ENCODE measurements at regions not wholly inside any gene's neighbourhood (a gene's known extent, or its start where the extent isn't known, plus 50 kb on each side); places are given as distances from the start of the nearest gene placed in this dataset.

DNA sequence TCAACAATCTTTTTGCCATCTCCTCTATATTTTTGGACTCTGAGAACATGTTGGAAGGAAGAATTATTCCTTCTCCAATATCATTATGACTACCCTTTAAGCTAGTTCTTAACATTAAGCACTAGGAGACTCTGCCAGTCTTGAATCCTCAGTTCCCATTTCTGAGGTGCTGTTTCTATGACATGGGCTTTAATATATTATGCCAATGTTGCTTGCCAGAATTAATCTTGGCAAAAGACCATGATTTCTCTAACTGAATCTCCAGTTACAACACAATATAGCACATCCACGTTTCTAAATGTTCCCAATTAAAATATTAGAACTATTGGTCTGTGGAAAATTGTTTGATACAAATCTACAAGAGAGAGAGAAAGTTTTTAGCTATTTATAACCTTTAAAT, 250.0 kb downstream of the HGF start:
- DNase-seq (ENCODE audit: insufficient read length, low spot score) (no peak), FAIRE-seq (no peak)

DNA sequence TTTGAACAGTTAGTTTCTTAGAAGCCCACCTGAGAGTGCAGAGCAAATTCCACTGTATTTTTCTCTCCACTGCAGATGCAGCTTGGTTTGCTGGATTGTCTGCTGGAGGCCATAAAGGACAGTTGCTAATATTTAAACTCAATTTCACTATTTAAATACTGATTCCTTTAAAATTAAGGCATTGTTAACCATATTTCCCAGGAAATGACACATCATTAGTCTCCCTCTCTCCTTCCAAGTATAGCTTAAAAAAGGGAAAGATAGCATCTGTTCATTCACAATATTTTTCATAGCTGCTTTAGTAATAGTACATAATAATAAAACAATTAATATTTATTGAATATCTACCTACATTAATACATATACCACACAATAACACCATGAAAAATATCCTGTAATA, 252.9 kb downstream of the HGF start:
- no peak for FAIRE-seq
- no peak for TF ChIP-seq PAX5 (IDR thresholded peaks at IDR 0.05; ENCODE audit: insufficient read depth, low read length, severe bottlenecking)
- no peak for DNase-seq (ENCODE audit: insufficient read length, low spot score)

More for the DNA sequence above, 250.0 kb downstream of the HGF start:
- no peak for TF ChIP-seq SPI1 (IDR thresholded peaks at IDR 0.05; ENCODE audit: low read depth, low read length)
- no peak for TF ChIP-seq POLR2AphosphoS5 (IDR thresholded peaks at IDR 0.05; ENCODE audit: low read depth, low read length)
- TF ChIP-seq TAF1 (IDR thresholded peaks at IDR 0.05; ENCODE audit: low read depth, low read length): no peak
- TF ChIP-seq POU2F2 (IDR thresholded peaks at IDR 0.05; ENCODE audit: low read depth, low read length): no peak
- TF ChIP-seq PAX5 (IDR thresholded peaks at IDR 0.05; ENCODE audit: insufficient read depth, low read length, severe bottlenecking): no peak
- no peak for TF ChIP-seq POLR2A (IDR thresholded peaks at IDR 0.05; ENCODE audit: low read depth, low read length)

DNA sequence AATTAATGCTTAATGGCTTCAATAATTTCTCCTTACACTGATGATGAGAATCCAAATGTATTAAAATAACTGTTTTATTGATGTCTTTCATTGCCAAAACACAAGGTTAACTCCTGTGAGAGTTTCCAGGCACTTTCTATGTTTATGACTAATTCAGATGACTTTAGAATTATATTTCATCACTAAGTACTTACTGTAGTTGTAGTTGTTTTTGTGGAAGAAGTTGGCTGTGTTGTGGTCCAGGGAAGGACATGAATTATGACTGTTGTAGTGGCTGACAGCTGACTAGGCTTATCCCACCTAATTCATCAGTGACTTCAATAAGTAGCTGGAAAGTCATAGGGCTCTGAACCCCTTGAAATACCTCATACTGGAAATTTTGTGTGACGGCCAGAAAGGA, 254.8 kb downstream of the HGF start:
- TF ChIP-seq POLR2A (IDR thresholded peaks at IDR 0.05; ENCODE audit: low read depth, low read length) (no peak), POU2F2 (IDR thresholded peaks at IDR 0.05; ENCODE audit: low read depth, low read length) (no peak), TAF1 (IDR thresholded peaks at IDR 0.05; ENCODE audit: low read depth, low read length) (no peak), PAX5 (IDR thresholded peaks at IDR 0.05; ENCODE audit: insufficient read depth, low read length, severe bottlenecking) (no peak), POLR2AphosphoS5 (IDR thresholded peaks at IDR 0.05; ENCODE audit: low read depth, low read length) (no peak), SPI1 (IDR thresholded peaks at IDR 0.05; ENCODE audit: low read depth, low read length) (no peak)
- DNase-seq (ENCODE audit: insufficient read length, low spot score) (no peak), FAIRE-seq (no peak)

DNA sequence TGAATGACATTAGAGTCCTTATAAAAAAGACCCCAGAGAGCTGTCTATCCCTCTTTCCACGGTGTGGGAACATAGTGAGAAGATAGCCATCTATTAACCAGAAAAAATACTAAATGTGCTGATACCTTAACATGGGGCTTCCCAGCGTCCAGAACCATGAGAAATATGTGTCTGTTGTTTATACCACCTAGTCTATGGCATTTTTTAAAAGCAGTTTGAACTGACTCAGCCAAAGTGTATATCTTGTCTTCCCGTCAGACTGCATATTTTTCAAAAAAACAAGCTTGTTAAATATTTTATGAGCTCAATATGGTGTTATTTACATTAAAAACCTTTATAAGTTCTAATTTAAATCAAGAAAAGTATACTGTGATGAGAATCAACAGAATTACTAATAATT, 255.3 kb downstream of the HGF start:
- TF ChIP-seq PAX5 (IDR thresholded peaks at IDR 0.05; ENCODE audit: insufficient read depth, low read length, severe bottlenecking): no peak
- no peak for TF ChIP-seq SPI1 (IDR thresholded peaks at IDR 0.05; ENCODE audit: low read depth, low read length)
- TF ChIP-seq POU2F2 (IDR thresholded peaks at IDR 0.05; ENCODE audit: low read depth, low read length): no peak
- TF ChIP-seq TAF1 (IDR thresholded peaks at IDR 0.05; ENCODE audit: low read depth, low read length): no peak
- no peak for TF ChIP-seq POLR2AphosphoS5 (IDR thresholded peaks at IDR 0.05; ENCODE audit: low read depth, low read length)
- TF ChIP-seq POLR2A (IDR thresholded peaks at IDR 0.05; ENCODE audit: low read depth, low read length): no peak
- FAIRE-seq (no peak), DNase-seq (ENCODE audit: insufficient read length, low spot score) (no peak)

DNA sequence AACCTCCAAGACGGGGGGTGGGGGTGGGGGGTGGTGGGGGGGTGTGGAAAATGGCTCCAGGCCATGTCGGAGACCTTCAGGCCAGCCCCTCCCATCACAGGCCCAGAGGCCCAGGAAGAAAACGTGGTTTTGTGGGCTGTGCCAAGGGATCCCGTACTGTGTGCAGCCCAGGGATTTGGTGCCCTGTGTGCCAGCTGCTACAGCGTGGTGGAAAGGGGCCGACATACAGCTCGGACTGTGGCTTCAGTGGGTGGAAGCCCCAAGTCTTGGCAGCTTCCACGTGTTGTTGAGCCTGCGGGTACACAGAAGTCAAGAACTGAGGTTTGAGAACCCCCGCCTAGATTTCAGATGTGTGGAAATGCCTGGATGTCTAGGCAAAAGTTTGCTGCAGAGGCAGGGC, 259.7 kb downstream of the HGF start:
- FAIRE-seq: no peak
- DNase-seq (ENCODE audit: insufficient read length, low spot score): no peak
- TF ChIP-seq POLR2A (IDR thresholded peaks at IDR 0.05; ENCODE audit: low read depth, low read length) (no peak), SPI1 (IDR thresholded peaks at IDR 0.05; ENCODE audit: low read depth, low read length) (no peak), POLR2AphosphoS5 (IDR thresholded peaks at IDR 0.05; ENCODE audit: low read depth, low read length) (no peak), POU2F2 (IDR thresholded peaks at IDR 0.05; ENCODE audit: low read depth, low read length) (no peak), TAF1 (IDR thresholded peaks at IDR 0.05; ENCODE audit: low read depth, low read length) (no peak), PAX5 (IDR thresholded peaks at IDR 0.05; ENCODE audit: insufficient read depth, low read length, severe bottlenecking) (no peak)

DNA sequence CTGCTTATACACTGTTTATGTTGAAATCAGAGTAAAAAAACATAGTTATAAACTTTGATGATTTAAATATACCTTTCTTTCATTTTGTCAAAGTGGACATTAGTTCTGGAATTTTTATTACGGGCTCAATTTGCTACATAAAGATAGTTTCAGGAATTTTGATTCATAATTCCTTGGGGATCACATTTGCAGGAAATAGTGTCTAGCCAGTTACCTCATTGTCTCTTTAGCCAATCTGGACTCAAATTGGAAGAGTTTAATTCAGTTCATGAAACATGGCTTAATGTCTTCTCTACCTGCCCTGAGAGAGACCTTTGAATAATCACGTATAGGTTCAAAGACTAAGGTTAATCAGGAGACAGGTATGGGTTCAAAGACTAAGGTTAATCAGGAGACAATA, 262.6 kb downstream of the HGF start:
- DNase-seq (ENCODE audit: insufficient read length, low spot score) (no peak), FAIRE-seq (no peak)
- no peak for TF ChIP-seq POLR2AphosphoS5 (IDR thresholded peaks at IDR 0.05; ENCODE audit: low read depth, low read length)
- TF ChIP-seq SPI1 (IDR thresholded peaks at IDR 0.05; ENCODE audit: low read depth, low read length): no peak
- no peak for TF ChIP-seq TAF1 (IDR thresholded peaks at IDR 0.05; ENCODE audit: low read depth, low read length)
- TF ChIP-seq POLR2A (IDR thresholded peaks at IDR 0.05; ENCODE audit: low read depth, low read length): no peak
- TF ChIP-seq PAX5 (IDR thresholded peaks at IDR 0.05; ENCODE audit: insufficient read depth, low read length, severe bottlenecking): no peak
- TF ChIP-seq POU2F2 (IDR thresholded peaks at IDR 0.05; ENCODE audit: low read depth, low read length): no peak

DNA sequence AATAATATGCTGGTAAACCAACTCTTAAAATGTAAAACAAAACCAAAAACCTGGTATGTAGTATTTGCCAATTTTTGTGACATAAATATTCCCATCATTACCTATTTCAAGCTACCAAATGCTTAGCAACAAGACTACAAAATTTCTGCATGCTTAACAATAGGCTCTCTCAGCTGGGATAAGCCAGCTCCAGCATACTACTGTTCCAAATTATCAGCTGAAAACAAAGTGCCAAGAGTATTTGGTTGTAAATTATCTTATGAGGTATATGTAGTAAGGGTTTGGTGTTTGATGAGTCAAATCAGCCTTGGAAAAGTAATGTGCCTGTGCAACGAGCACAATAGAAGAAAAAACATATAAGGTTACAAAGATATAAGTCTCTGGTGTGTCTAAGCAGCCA, 263.2 kb downstream of the HGF start:
- no peak for TF ChIP-seq TAF1 (IDR thresholded peaks at IDR 0.05; ENCODE audit: low read depth, low read length)
- no peak for FAIRE-seq
- DNase-seq (ENCODE audit: insufficient read length, low spot score): no peak

DNA sequence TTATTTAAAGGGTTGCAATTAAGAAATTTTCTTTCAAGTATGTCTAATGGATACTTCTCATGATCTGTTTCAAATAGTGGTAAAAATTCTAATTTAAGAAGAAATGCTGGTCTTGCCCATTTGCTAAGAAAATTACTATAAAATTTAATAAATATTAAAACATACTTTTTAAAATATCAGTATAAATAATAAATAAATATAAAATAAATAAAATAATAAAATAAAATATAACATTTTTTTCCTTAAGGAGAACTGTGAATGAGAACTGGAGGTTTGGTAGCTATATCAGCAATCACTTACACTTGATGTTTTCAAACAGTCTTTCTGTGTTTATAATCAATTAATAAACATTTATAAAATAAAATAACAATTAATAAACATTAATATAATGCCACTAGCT, 266.1 kb downstream of the HGF start:
- no peak for DNase-seq (ENCODE audit: insufficient read length, low spot score)

DNA sequence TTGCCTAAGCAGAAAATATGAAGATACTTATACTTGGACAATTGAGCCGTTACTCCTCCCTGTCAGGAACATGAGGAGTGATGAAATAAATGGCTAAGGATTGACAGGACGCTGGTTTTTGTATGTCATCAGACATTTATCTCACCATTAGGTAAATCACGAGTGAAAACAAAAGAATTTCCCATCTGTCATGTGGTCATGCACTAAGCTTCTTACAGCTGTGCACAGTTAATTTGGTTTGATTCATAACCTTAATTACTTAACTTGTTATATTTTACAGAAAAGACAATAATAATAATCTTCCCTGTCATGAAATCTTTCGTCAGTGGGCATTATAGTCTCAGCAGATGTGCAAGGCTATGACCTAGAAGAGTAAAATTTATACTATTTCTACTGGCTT, 266.5 kb downstream of the HGF start:
- DNase-seq (ENCODE audit: insufficient read length, low spot score) (no peak), FAIRE-seq (no peak)
- no peak for TF ChIP-seq PAX5 (IDR thresholded peaks at IDR 0.05; ENCODE audit: insufficient read depth, low read length, severe bottlenecking)
- TF ChIP-seq TAF1 (IDR thresholded peaks at IDR 0.05; ENCODE audit: low read depth, low read length): no peak
- no peak for TF ChIP-seq POLR2A (IDR thresholded peaks at IDR 0.05; ENCODE audit: low read depth, low read length)
- no peak for TF ChIP-seq SPI1 (IDR thresholded peaks at IDR 0.05; ENCODE audit: low read depth, low read length)
- no peak for TF ChIP-seq POLR2AphosphoS5 (IDR thresholded peaks at IDR 0.05; ENCODE audit: low read depth, low read length)
- TF ChIP-seq POU2F2 (IDR thresholded peaks at IDR 0.05; ENCODE audit: low read depth, low read length): no peak

More for the DNA sequence above, 266.1 kb downstream of the HGF start:
- TF ChIP-seq PAX5 (IDR thresholded peaks at IDR 0.05; ENCODE audit: insufficient read depth, low read length, severe bottlenecking): no peak
- FAIRE-seq: no peak

DNA sequence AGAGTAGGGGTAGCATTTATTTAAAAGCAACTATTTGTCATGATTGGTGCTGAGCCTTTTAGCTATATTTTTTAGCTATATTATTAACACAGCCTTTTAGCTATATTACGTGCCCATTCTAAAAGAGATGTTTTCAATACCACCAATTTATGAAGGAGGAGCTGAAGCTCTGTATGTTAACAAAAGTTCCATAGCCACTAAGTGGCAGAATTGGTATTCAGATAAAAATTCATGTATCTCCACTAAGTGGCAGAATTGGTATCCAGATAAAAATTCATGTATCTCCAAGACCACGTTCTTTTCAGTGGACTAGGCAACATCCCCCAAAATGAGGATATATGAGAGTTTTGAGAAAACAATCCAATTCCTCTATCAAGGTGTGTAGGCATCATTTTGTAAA, 268.6 kb downstream of the HGF start:
- no peak for TF ChIP-seq PAX5 (IDR thresholded peaks at IDR 0.05; ENCODE audit: insufficient read depth, low read length, severe bottlenecking)
- TF ChIP-seq POU2F2 (IDR thresholded peaks at IDR 0.05; ENCODE audit: low read depth, low read length): no peak
- TF ChIP-seq SPI1 (IDR thresholded peaks at IDR 0.05; ENCODE audit: low read depth, low read length): no peak
- no peak for TF ChIP-seq POLR2A (IDR thresholded peaks at IDR 0.05; ENCODE audit: low read depth, low read length)
- no peak for TF ChIP-seq POLR2AphosphoS5 (IDR thresholded peaks at IDR 0.05; ENCODE audit: low read depth, low read length)
- TF ChIP-seq TAF1 (IDR thresholded peaks at IDR 0.05; ENCODE audit: low read depth, low read length): no peak
- FAIRE-seq (no peak), DNase-seq (ENCODE audit: insufficient read length, low spot score) (no peak)

DNA sequence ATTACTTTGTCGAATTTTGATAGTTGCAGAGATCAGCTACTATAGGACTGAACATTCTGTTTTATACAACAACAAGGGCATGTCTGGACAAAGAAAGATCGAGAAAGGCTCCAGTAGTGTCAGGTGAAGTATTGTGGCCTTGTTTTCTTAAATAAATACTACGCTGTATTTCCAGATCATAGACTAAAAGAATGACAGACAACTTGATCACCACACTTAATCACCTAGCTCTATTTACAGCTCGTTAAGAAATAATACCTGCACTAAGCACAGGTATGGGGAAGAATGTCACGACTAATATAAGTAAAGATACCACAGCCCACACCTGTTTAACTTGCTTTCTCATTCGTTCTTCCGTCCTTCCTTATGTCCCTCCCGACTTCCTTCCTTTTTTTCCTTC, 269.2 kb downstream of the HGF start:
- no peak for DNase-seq (ENCODE audit: insufficient read length, low spot score)
- FAIRE-seq: no peak

More for the DNA sequence above, 269.2 kb downstream of the HGF start:
- TF ChIP-seq TAF1 (IDR thresholded peaks at IDR 0.05; ENCODE audit: low read depth, low read length) (no peak), PAX5 (IDR thresholded peaks at IDR 0.05; ENCODE audit: insufficient read depth, low read length, severe bottlenecking) (no peak), SPI1 (IDR thresholded peaks at IDR 0.05; ENCODE audit: low read depth, low read length) (no peak), POLR2A (IDR thresholded peaks at IDR 0.05; ENCODE audit: low read depth, low read length) (no peak), POLR2AphosphoS5 (IDR thresholded peaks at IDR 0.05; ENCODE audit: low read depth, low read length) (no peak), POU2F2 (IDR thresholded peaks at IDR 0.05; ENCODE audit: low read depth, low read length) (no peak)
